BE2C (cell line): ENCODE measurements at regions not wholly inside any gene's neighbourhood (a gene's known extent, or its start where the extent isn't known, plus 50 kb on each side); places are given as distances from the start of the nearest gene placed in this dataset.

ENCODE experiments used
- DNase-seq: peaks from one replicate; pipeline ENCODE4 v3.0.0-alpha.2; 2020
- H3K27me3 ChIP-seq: fragments of 250-450 bp; sonication (Bioruptor Pico); 2 replicates; pipeline ENCODE4 v1.5.1; 2020; ENCODE audit warnings: mild to moderate bottlenecking
- H3K36me3 ChIP-seq: fragments of 250-450 bp; sonication (Bioruptor Pico); 2 replicates; pipeline ENCODE4 v1.5.1; 2020; ENCODE audit warnings: mild to moderate bottlenecking
- H3K4me1 ChIP-seq: fragments of 250-450 bp; sonication (Bioruptor Pico); 2 replicates; pipeline ENCODE4 v1.5.1; 2020
- H3K4me3 ChIP-seq: 2 replicates; pipeline ENCODE4 v1.5.1; 2011; ENCODE audit warnings: low read depth, low read length
- H3K9me3 ChIP-seq: fragments of 250-450 bp; sonication (Bioruptor Pico); 2 replicates; pipeline ENCODE4 v1.5.1; 2020
- CTCF ChIP-seq: IDR thresholded peaks from 2 replicates; pipeline ENCODE4 v1.5.1; 2012; ENCODE audit warnings: mild to moderate bottlenecking, low read depth, low read length

GRCh38 chr12:127987199-127987901, 279.6 kb upstream of the TMEM132C start:
- H3K36me3 ChIP-seq: no peaks in the 10 kb centered on the region
- no peaks in the 10 kb centered on the region; the same call in none of the 2 replicates for H3K9me3 ChIP-seq
- TF ChIP-seq CTCF: no peak
- H3K4me3 ChIP-seq: no peak overlapping the region
- no peak for DNase-seq
- H3K4me1 ChIP-seq: no peaks in the 10 kb centered on the region
- H3K27me3 ChIP-seq: no peaks in the 10 kb centered on the region

GRCh38 chr12:127991485-127991884, 275.5 kb upstream of the TMEM132C start:
- no peaks in the 10 kb centered on the region for H3K4me1 ChIP-seq
- TF ChIP-seq CTCF: no peak
- no peaks in the 10 kb centered on the region for H3K27me3 ChIP-seq
- no peaks in the 10 kb centered on the region; the same call in none of the 2 replicates for H3K9me3 ChIP-seq
- H3K4me3 ChIP-seq: no peak overlapping the region
- no peaks in the 10 kb centered on the region for H3K36me3 ChIP-seq
- DNase-seq: no peak

GRCh38 chr12:127998988-127999387, 268.0 kb upstream of the TMEM132C start:
- no peak for DNase-seq
- no peaks in the 10 kb centered on the region; the same call in 1 of the 2 replicates for H3K9me3 ChIP-seq
- H3K4me1 ChIP-seq: no peaks in the 10 kb centered on the region
- no peak for TF ChIP-seq CTCF
- no peak overlapping the region for H3K4me3 ChIP-seq
- no peaks in the 10 kb centered on the region for H3K36me3 ChIP-seq
- no peaks in the 10 kb centered on the region for H3K27me3 ChIP-seq

GRCh38 chr12:128004383-128004938, 262.5 kb upstream of the TMEM132C start:
- Histone ChIP-seq H3K27me3 (no peaks in the 10 kb centered on the region), H3K4me1 (no peaks in the 10 kb centered on the region), H3K36me3 (no peaks in the 10 kb centered on the region), H3K9me3 (no peaks in the 10 kb centered on the region), H3K4me3 (no peak overlapping the region)
- no peak for TF ChIP-seq CTCF
- no peak for DNase-seq

DNA sequence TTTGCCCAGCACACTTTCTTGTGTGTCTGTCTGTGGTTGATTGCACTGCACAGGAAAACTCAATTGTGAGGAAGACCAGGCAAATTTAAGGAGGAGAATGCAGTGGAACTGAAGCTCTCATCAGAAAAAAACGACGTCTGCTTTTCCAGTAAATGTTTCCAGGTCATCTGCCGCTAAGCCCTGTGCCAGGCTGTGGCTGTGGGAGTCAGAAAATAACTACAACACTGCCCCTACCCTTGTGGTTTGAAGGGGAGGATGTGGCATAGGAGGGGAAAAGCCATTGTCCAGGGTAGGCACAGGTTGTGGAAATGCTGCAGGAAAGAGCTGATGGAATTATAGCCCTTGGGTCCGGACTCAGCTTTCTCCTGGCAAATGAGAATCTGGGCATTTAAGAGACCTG, 259.7 kb upstream of the TMEM132C start:
- no peaks in the 10 kb centered on the region for H3K27me3 ChIP-seq
- no peak for TF ChIP-seq CTCF
- H3K9me3 ChIP-seq: no peaks in the 10 kb centered on the region
- H3K4me3 ChIP-seq: no peak overlapping the region
- DNase-seq: no peak
- H3K4me1 ChIP-seq: no peaks in the 10 kb centered on the region
- H3K36me3 ChIP-seq: no peaks in the 10 kb centered on the region

- no peak overlapping the region for H3K4me3 ChIP-seq
- no peaks in the 10 kb centered on the region for H3K36me3 ChIP-seq
- no peaks in the 10 kb centered on the region; the same call in 1 of the 2 replicates for H3K9me3 ChIP-seq
- H3K27me3 ChIP-seq: no peaks in the 10 kb centered on the region
- no peak for TF ChIP-seq CTCF
- DNase-seq: no peak
- H3K4me1 ChIP-seq: no peaks in the 10 kb centered on the region
These were observed 258.6 kb upstream of the TMEM132C start for GRCh38 chr12:128008341-128008740.
